Ascending aorta (tissue), 2 donors: ENCODE measurements at regions not wholly inside any gene's neighbourhood (a gene's known extent, or its start where the extent isn't known, plus 50 kb on each side); places are given as distances from the start of the nearest gene placed in this dataset.

Source experiments
- DNase-seq, 2 donors: peaks; one replicate each; pipeline ENCODE4 v3.0.0-alpha.2; 2019; ENCODE audit warnings: low spot score in 2 of 2
- H3K27ac ChIP-seq, 2 donors: fragments of 200-600 bp; sonication (generic); one replicate each; pipeline ENCODE4 v1.5.1; 2016 to 2017; ENCODE audit warnings: mild to moderate bottlenecking in 1 of 2
- H3K27me3 ChIP-seq: fragments of 200-600 bp; sonication (generic); one replicate; pipeline ENCODE4 v1.5.1; 2017
- H3K36me3 ChIP-seq, 2 donors: fragments of 200-600 bp; sonication (generic); one replicate each; pipeline ENCODE4 v1.5.1; 2016
- H3K4me1 ChIP-seq, 2 donors: fragments of 200-600 bp; sonication (generic); one replicate each; pipeline ENCODE4 v1.5.1; 2016 to 2017; ENCODE audit warnings: mild to moderate bottlenecking in 1 of 2
- H3K4me3 ChIP-seq, 2 donors: fragments of 200-600 bp; sonication (generic); one replicate each; pipeline ENCODE4 v1.5.1; 2016 to 2017; ENCODE audit warnings: mild to moderate bottlenecking in 1 of 2
- H3K9me3 ChIP-seq, 2 donors: fragments of 200-600 bp; sonication (generic); one replicate each; pipeline ENCODE4 v1.5.1; 2016
- CTCF ChIP-seq, 3 experiments: fragments of 200-600 bp in 2 of 3; fragments of 450-650 bp in 1 of 3; sonication (generic) in 2 of 3; IDR thresholded peaks; one replicate each; pipeline ENCODE4 v1.5.1; 2016 to 2019; ENCODE audit warnings: antibody characterized with exemption in 3 of 3, mild to moderate bottlenecking in 1 of 3, moderate library complexity in 1 of 3
- intact Hi-C: fragments of 100-400 bp; cut with DNase I; formaldehyde crosslinking; loops from one replicate; pipeline ENCODE4 v1.15.1; 2023

DNA sequence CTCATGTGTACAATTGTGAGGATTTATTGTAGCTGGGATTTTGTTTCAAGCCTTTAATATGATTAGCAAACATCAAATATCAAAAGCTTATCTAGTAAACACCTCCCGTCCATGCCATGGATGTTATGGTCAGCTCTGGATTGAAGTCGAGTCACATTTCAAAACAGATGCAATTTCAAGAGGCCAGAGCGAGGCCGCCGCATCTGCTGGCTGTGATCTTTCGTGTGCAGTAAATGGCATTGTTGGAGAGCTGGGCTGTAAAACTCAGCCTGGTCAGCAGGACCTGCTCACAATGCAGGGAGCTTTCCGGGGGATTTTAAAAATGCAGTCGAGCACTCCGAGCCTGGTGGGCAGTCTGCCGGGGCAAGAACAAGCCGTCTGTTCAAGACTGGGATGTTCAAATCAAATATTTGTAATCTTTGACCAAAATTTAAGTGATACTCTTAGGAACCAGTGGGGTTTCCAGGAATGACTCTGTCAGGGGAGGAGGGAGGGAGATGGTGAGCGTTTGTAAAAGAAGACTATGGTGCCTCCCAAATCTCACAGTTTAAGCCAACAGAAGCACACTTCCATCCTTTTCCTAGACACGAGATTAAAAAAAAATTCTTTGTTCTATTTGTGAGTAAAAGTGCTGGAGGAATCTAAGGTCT is 97.6 kb downstream of the MYCN start:
- TF ChIP-seq CTCF (IDR thresholded peaks at IDR 0.05), result no peak
- intact Hi-C loops, result no loop called here
- no peak overlapping the region for H3K4me3 ChIP-seq
- H3K4me1 ChIP-seq, result no peaks in the 10 kb centered on the region
- H3K27ac ChIP-seq, result no peak overlapping the region
- H3K27me3 ChIP-seq, result no peaks in the 10 kb centered on the region
- H3K36me3 ChIP-seq, result no peaks in the 10 kb centered on the region
- no peak for DNase-seq
- no peaks in the 10 kb centered on the region for H3K9me3 ChIP-seq

- no peak for TF ChIP-seq CTCF (IDR thresholded peaks at IDR 0.05)
- Histone ChIP-seq H3K9me3 (no peaks in the 10 kb centered on the region), H3K4me1 (no peaks in the 10 kb centered on the region), H3K36me3 (no peaks in the 10 kb centered on the region), H3K27me3 (no peaks in the 10 kb centered on the region), H3K27ac (no peak overlapping the region), H3K4me3 (no peak overlapping the region)
- no peak for DNase-seq
- intact Hi-C loops, result no loop called here
These were observed 96.6 kb downstream of the MYCN start for GRCh38 chr2:16036951-16037350.

DNA sequence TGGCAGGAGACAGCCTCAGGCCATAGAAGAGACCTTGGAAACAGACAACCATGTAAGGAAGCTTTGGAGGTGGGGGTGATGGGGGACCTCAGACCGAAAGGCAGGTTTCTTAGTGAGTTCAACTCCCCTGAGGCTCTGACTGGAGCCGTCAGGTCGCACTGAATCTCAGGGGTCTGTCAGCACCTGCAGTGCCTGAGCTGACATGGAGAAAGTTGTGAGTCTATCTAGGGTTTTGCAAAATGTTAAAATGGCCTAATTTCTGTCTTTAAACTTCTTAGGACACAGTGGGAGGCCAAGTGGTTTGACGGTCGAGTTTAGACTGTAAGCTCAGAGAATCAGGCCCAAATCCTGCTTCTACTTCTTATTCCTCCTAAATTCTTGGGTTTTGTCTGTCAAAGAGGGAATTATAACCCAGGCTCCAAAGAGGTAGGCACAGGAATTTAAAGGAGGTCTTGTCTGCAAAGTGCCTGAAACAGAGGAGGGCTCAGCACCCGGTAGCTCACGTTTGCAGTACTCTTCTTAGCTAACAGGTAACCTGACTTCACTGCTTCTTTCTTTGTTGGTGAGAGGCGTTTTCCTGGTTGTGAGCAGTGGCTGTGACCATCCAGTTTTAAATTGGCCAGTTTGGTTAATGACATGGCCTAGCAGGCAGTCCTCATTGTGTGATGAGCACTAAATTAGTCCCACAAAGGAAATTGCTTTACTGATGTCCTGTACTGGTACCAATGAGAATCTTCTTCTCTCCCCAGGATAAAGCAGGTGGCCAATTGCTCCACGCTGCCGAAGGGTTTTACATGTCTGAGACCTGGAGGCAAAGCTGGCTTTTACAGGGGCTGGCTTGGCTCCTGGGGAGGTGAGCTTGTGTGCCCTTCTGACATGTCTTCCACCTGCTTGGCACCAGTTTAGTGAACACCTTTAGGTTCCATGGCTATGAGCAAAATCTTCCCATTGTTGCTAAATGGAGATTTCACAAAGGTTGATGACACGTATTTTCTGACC is 95.7 kb downstream of the MYCN start:
- Histone ChIP-seq H3K9me3 (no peaks in the 10 kb centered on the region), H3K4me3 (no peak overlapping the region), H3K4me1 (no peaks in the 10 kb centered on the region), H3K36me3 (no peaks in the 10 kb centered on the region), H3K27me3 (no peaks in the 10 kb centered on the region), H3K27ac (no peak overlapping the region)
- no peak for TF ChIP-seq CTCF (IDR thresholded peaks at IDR 0.05)
- DNase-seq, result no peak
- intact Hi-C loops, result no loop called here

DNA sequence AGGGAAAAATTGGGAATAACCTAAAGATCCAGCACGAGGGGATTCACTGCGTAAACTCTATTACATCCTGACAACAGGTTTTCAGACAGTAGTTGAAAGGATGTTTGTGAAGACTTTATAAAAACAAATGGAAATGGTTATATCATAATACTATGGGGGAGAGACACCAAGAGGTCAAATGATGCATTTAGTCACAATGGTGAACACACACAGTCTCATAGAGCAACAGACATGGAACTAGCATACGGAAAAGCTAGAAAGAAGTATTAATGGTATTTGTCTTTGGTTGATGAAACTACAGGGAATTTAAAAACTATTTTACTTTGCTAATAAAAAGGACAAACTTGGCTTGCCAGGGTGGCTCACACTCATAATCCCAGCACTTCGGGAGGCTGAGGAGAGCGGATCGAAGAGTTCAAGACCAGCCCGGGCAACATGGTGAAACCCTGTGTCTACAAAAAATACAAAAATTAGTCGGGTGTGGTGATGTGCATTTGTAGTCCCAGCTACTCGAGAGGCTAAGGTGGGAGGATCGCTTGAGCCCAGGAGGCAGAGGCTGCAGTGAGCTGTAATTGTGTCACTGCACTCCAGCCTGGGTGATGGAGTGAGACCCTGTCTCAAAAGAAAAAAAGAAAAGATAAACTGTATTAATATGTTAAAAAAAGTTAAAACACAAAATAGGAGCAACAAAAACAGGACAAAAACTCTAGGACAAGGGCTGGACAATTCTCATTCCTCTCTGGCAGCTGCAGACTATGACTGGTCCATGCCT is 94.8 kb downstream of the MYCN start:
- H3K27ac ChIP-seq, result no peak overlapping the region
- no peaks in the 10 kb centered on the region for H3K9me3 ChIP-seq
- intact Hi-C loops, result no loop called here
- H3K27me3 ChIP-seq, result no peaks in the 10 kb centered on the region
- H3K4me3 ChIP-seq, result no peak overlapping the region
- DNase-seq, result no peak
- no peaks in the 10 kb centered on the region for H3K4me1 ChIP-seq
- no peak for TF ChIP-seq CTCF (IDR thresholded peaks at IDR 0.05)
- no peaks in the 10 kb centered on the region for H3K36me3 ChIP-seq

DNA sequence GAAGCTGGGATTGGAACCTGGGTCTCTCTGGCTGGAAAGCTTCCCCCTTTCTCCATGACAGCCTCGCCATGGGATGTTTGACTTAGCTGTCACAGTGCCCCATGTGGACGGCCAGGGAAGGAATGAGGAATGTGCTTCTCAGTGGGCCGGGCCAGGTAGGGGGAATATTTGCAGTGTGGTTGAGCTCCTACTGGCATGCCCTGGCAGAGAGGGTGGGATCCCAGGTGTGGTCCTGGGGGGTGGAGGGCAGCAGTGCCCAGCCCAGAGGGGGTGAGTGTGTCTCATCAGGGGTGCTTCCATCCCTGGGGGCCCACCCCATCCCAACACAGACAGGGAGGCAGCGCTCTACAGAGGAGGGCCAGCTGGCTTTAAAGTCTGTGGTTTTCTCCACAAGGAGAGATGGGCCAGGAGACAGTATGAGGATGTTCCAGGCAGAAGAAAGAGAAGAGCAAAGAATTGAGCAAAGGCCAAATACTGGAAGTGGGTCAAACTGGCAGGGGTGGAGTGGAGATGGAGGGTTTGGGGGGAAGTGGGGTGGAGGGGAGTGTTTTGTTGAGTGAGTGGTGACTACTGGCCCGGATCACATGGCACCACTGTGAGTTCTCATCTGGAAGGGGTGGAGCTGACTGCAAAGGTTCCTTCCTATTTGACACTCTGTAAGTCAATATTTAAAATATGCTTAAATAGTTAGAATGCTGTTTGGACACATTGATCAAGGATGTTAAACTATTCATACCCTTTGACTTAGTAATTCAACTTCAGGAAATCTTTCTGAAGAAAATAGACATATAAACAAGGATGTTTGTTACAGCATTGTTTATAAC is 94.0 kb downstream of the MYCN start:
- H3K27ac ChIP-seq, result no peak overlapping the region
- H3K4me3 ChIP-seq, result no peak overlapping the region
- intact Hi-C loops, result no loop called here
- TF ChIP-seq CTCF (IDR thresholded peaks at IDR 0.05), result no peak
- DNase-seq, result no peak
- no peaks in the 10 kb centered on the region for H3K4me1 ChIP-seq
- H3K9me3 ChIP-seq, result no peaks in the 10 kb centered on the region
- no peaks in the 10 kb centered on the region for H3K36me3 ChIP-seq
- no peaks in the 10 kb centered on the region for H3K27me3 ChIP-seq
